ENCODE measurements at regions not wholly inside any gene's neighbourhood (a gene's known extent, or its start where the extent isn't known, plus 50 kb on each side); places are given as distances from the start of the nearest gene placed in this dataset.

DNA sequence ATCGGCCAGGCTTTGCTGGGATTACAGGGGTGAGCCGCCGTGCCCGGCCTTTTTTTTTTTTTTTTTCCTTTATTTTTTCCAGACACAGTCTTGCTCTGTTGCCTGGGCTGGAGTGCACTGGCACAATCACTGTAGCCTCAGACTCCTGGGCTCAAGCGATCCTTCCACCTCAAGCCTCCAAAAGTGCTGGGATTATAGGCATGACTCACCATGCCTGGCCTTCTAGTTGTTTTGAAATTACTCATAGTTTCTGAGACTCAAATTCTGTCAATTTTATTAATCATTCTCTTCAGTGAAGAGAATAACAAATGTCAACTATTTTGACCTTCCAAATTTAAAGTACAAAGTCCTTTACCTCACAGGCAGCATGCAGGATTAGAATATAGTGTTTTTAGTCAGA, 374.5 kb downstream of the PLA2G4A start:
- H3F3A ChIP-seq (replicated peaks; ENCODE audit: low read depth), result no peaks in the 10 kb centered on the region
- H2AFZ ChIP-seq, result 0 out of 2 replicates have a peak overlapping the region, but pooled peaks have one; percentile 25
- H3K4me2 ChIP-seq, result no peak overlapping the region
- Mint-ChIP-seq H3K27ac (no peak overlapping the region), H3K36me3 (ENCODE audit: low read depth) (no peaks in the 10 kb centered on the region; the same call in 2 of the 3 replicates), H3K27me3 (ENCODE audit: insufficient read depth, low read depth, poor library complexity) (no peaks in the 10 kb centered on the region), H3K4me3 (no peak overlapping the region), H3K4me1 (no peaks in the 10 kb centered on the region), H3K9me3 (no peaks in the 10 kb centered on the region; the same call in 2 of the 3 replicates)
- no peaks in the 10 kb centered on the region for H3K27me3 ChIP-seq (ENCODE audit: insufficient read depth)
- H4K20me1 ChIP-seq (replicated peaks; ENCODE audit: insufficient read depth), result no peaks in the 10 kb centered on the region
- H3K4me3 ChIP-seq, result no peak overlapping the region
- ATAC-seq (no peak), DNase-seq (ENCODE audit: low spot score) (no peak)
- no peaks in the 10 kb centered on the region for H3K36me3 ChIP-seq (ENCODE audit: insufficient read depth)
- H3K4me1 ChIP-seq (ENCODE audit: insufficient read depth), result no peaks in the 10 kb centered on the region
- 0 out of 2 replicates have a peak, but pooled peaks cover 5% of the 10 kb centered on the region for H3K9me2 ChIP-seq (ENCODE audit: insufficient read depth)
- H3K27ac ChIP-seq (ENCODE audit: low read depth), result no peak overlapping the region
- H3K79me2 ChIP-seq (replicated peaks; ENCODE audit: insufficient read depth), result no peaks in the 10 kb centered on the region
- TF ChIP-seq ZNF462 (CRISPR knock-in tag; IDR thresholded peaks at IDR 0.05), result no peak

DNA sequence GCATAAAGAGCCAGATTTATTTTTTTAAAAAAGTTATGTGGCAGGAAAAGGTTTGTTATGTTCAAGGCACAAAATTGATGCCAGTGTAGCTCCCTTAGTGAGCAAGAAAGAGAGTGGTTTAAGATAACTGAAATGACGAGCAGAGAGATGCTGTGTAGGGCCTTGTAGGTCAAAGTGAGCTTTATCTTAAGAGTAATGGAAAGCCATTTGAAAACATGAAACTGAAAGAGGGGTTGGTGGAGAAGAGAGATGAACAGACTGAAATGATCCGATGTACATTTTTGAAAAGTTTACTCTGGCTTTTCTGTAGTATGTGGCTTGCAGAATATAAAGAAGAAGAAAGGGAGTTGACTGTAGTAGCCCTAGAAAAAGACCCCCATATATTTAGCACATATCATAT, 383.6 kb downstream of the PLA2G4A start:
- no peak overlapping the region for H3K27ac ChIP-seq (ENCODE audit: low read depth)
- H3F3A ChIP-seq (replicated peaks; ENCODE audit: low read depth), result no peaks in the 10 kb centered on the region
- DNase-seq (ENCODE audit: low spot score), result no peak
- Mint-ChIP-seq H3K27me3 (ENCODE audit: insufficient read depth, low read depth, poor library complexity) (no peaks in the 10 kb centered on the region), H3K4me3 (no peak overlapping the region), H3K36me3 (ENCODE audit: low read depth) (no peaks in the 10 kb centered on the region), H3K27ac (no peak overlapping the region), H3K9me3 (no peaks in the 10 kb centered on the region), H3K4me1 (no peaks in the 10 kb centered on the region)
- TF ChIP-seq CREB1 (CRISPR knock-in tag; IDR thresholded peaks at IDR 0.05; ENCODE audit: low read depth), result no peak
- TF ChIP-seq NANOG (IDR thresholded peaks at IDR 0.05; ENCODE audit: borderline replicate concordance), result no peak
- no peak for TF ChIP-seq ZNF331 (CRISPR knock-in tag; IDR thresholded peaks at IDR 0.05; ENCODE audit: low read depth)
- TF ChIP-seq, protein P1, sequence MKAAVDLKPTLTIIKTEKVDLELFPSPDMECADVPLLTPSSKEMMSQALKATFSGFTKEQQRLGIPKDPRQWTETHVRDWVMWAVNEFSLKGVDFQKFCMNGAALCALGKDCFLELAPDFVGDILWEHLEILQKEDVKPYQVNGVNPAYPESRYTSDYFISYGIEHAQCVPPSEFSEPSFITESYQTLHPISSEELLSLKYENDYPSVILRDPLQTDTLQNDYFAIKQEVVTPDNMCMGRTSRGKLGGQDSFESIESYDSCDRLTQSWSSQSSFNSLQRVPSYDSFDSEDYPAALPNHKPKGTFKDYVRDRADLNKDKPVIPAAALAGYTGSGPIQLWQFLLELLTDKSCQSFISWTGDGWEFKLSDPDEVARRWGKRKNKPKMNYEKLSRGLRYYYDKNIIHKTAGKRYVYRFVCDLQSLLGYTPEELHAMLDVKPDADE (IDR thresholded peaks at IDR 0.05), result no peak
- TF ChIP-seq POLR2AphosphoS5 (IDR thresholded peaks at IDR 0.05; ENCODE audit: low read depth), result no peak
- TF ChIP-seq STAT1 (IDR thresholded peaks at IDR 0.05; ENCODE audit: unreplicated experiment), result no peak
- TF ChIP-seq REST (IDR thresholded peaks at IDR 0.05; ENCODE audit: unreplicated experiment), result no peak
- no peak for TF ChIP-seq EZH2 (IDR thresholded peaks at IDR 0.05; ENCODE audit: low read depth, unreplicated experiment)
- no peak overlapping the region for H2AFZ ChIP-seq
- H3K4me2 ChIP-seq, result no peak overlapping the region
- no peaks in the 10 kb centered on the region for H4K20me1 ChIP-seq (replicated peaks; ENCODE audit: insufficient read depth)
- no peaks in the 10 kb centered on the region for H3K36me3 ChIP-seq (ENCODE audit: insufficient read depth)
- no peaks in the 10 kb centered on the region for H3K79me2 ChIP-seq (replicated peaks; ENCODE audit: insufficient read depth)
- no peak overlapping the region for H3K4me3 ChIP-seq
- H3K4me1 ChIP-seq (ENCODE audit: insufficient read depth), result no peaks in the 10 kb centered on the region
- no peak for ATAC-seq
- H3K9me2 ChIP-seq (ENCODE audit: insufficient read depth), result 0 out of 2 replicates have a peak, but pooled peaks cover 3% of the 10 kb centered on the region
- no peaks in the 10 kb centered on the region for H3K27me3 ChIP-seq (ENCODE audit: insufficient read depth)

Data from GM23338 (cell line).